ENCODE measurements at regions not wholly inside any gene's neighbourhood (a gene's known extent, or its start where the extent isn't known, plus 50 kb on each side); places are given as distances from the start of the nearest gene placed in this dataset.

DNA sequence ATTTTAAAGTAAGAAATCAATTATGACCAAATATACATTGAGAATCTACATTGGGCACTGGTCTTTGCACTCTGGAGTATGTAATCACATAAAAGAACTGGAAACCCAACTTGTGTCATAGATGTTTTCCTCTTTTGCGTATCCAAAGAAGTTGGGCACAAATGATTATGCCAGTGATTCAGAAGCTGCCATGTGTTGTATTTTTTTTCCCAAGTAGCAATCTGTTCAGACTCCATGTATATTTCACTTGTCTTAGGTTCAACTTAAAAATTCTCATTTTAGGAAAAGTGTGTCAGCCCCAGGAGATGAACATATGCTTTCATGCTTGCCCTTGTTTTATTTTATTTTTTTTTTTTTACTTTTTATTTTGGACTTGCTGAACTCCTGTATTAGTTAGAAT, 441.5 kb downstream of the PDZRN4 start:
- TF ChIP-seq CTCF (IDR thresholded peaks at IDR 0.05) = no peak
- TF ChIP-seq ESRRA (CRISPR knock-in tag; IDR thresholded peaks at IDR 0.05; ENCODE audit: borderline replicate concordance) = no peak
- no peak for TF ChIP-seq GRHL2 (CRISPR knock-in tag; IDR thresholded peaks at IDR 0.05; ENCODE audit: insufficient replicate concordance, severe bottlenecking)
- TF ChIP-seq, protein P1, sequence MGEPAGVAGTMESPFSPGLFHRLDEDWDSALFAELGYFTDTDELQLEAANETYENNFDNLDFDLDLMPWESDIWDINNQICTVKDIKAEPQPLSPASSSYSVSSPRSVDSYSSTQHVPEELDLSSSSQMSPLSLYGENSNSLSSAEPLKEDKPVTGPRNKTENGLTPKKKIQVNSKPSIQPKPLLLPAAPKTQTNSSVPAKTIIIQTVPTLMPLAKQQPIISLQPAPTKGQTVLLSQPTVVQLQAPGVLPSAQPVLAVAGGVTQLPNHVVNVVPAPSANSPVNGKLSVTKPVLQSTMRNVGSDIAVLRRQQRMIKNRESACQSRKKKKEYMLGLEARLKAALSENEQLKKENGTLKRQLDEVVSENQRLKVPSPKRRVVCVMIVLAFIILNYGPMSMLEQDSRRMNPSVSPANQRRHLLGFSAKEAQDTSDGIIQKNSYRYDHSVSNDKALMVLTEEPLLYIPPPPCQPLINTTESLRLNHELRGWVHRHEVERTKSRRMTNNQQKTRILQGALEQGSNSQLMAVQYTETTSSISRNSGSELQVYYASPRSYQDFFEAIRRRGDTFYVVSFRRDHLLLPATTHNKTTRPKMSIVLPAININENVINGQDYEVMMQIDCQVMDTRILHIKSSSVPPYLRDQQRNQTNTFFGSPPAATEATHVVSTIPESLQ (CRISPR knock-in tag; IDR thresholded peaks at IDR 0.05) = no peak
- TF ChIP-seq, protein P2, sequence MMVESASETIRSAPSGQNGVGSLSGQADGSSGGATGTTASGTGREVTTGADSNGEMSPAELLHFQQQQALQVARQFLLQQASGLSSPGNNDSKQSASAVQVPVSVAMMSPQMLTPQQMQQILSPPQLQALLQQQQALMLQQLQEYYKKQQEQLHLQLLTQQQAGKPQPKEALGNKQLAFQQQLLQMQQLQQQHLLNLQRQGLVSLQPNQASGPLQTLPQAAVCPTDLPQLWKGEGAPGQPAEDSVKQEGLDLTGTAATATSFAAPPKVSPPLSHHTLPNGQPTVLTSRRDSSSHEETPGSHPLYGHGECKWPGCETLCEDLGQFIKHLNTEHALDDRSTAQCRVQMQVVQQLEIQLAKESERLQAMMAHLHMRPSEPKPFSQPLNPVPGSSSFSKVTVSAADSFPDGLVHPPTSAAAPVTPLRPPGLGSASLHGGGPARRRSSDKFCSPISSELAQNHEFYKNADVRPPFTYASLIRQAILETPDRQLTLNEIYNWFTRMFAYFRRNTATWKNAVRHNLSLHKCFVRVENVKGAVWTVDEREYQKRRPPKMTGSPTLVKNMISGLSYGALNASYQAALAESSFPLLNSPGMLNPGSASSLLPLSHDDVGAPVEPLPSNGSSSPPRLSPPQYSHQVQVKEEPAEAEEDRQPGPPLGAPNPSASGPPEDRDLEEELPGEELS (CRISPR knock-in tag; IDR thresholded peaks at IDR 0.05) = no peak
- TF ChIP-seq, protein P3, sequence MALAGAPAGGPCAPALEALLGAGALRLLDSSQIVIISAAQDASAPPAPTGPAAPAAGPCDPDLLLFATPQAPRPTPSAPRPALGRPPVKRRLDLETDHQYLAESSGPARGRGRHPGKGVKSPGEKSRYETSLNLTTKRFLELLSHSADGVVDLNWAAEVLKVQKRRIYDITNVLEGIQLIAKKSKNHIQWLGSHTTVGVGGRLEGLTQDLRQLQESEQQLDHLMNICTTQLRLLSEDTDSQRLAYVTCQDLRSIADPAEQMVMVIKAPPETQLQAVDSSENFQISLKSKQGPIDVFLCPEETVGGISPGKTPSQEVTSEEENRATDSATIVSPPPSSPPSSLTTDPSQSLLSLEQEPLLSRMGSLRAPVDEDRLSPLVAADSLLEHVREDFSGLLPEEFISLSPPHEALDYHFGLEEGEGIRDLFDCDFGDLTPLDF (CRISPR knock-in tag; IDR thresholded peaks at IDR 0.05) = no peak
- TF ChIP-seq IRF1 (CRISPR knock-in tag; IDR thresholded peaks at IDR 0.05) = no peak
- TF ChIP-seq MAX (CRISPR knock-in tag; IDR thresholded peaks at IDR 0.05) = no peak

Measured in WTC11 (cell line).